ENCODE measurements at regions not wholly inside any gene's neighbourhood (a gene's known extent, or its start where the extent isn't known, plus 50 kb on each side); places are given as distances from the start of the nearest gene placed in this dataset.

GRCh38 chr7:131010717-131011431 lies 276.9 kb upstream of the KLF14 start:
- Mint-ChIP-seq H3K4me1 (ENCODE audit: low read depth) (peaks cover 94% of the 10 kb centered on the region), H3K27ac (peak overlapping the region; percentile 76), H3K4me3 (peak overlapping the region; percentile 81), H3K36me3 (ENCODE audit: low read depth) (peaks cover 43% of the 10 kb centered on the region), H3K27me3 (no peaks in the 10 kb centered on the region), H3K9me3 (no peaks in the 10 kb centered on the region)
- TF ChIP-seq CTCF (IDR thresholded peaks at IDR 0.05), result no peak
- intact Hi-C loops (cut with DNase I, micrococcal nuclease), result no loop called here
- peak overlapping the region; percentile 10 to 30 for H3K27ac ChIP-seq (ENCODE audit: low read depth in 1 of 2, low read length in 2 of 2)
- POLR2A ChIA-PET, result interaction anchor here (2.1 kb wide), 1 partner anchor 29 kb away, joined by 9 read pairs; no protein-coding TSS in a partner anchor
- ATAC-seq (ENCODE audit: poor library complexity), result peak; percentile 14
- H3K4me1 ChIP-seq (ENCODE audit: insufficient read depth, low read length), result peaks cover 74% of the 10 kb centered on the region
- no peak overlapping the region for H3K4me3 ChIP-seq (ENCODE audit: low read length)
- DNase-seq, result peak in 3 of 14 experiments; percentile 58 to 68 (median 59)
- CTCF ChIA-PET, result interaction anchor here (0.8 kb wide), 1 partner anchor 22 kb away, joined by 3 read pairs; no protein-coding TSS in a partner anchor
- H3K27me3 ChIP-seq (ENCODE audit: control insufficient read depth in 1 of 2, insufficient read depth in 2 of 2, low read length in 2 of 2), result no peaks in the 10 kb centered on the region
- H3K9me3 ChIP-seq (ENCODE audit: control insufficient read depth in 1 of 2, insufficient read depth in 1 of 2, low read length in 2 of 2), result no peaks in the 10 kb centered on the region
- peaks cover 18% of the 10 kb centered on the region for H3K36me3 ChIP-seq (ENCODE audit: insufficient read depth, low read length)

GRCh38 chr7:131011432-131011742 lies 277.4 kb upstream of the KLF14 start:
- peak overlapping the region; percentile 81 for H3K4me3 Mint-ChIP-seq
- H3K27me3 ChIP-seq (ENCODE audit: control insufficient read depth in 1 of 2, insufficient read depth in 2 of 2, low read length in 2 of 2), result no peaks in the 10 kb centered on the region
- H3K4me3 ChIP-seq (ENCODE audit: low read length), result no peak overlapping the region
- POLR2A ChIA-PET, result interaction anchor here (0.6 to 2.1 kb wide), 5 partner anchors 29 to 106 kb away, joined by 3 to 9 read pairs (median 4); no protein-coding TSS in a partner anchor
- no peaks in the 10 kb centered on the region for H3K9me3 Mint-ChIP-seq
- CTCF ChIA-PET, result interaction anchor here (0.6 to 0.8 kb wide), 3 partner anchors 23 to 164 kb away, joined by 3 to 4 read pairs (median 3); no protein-coding TSS in a partner anchor
- H3K36me3 Mint-ChIP-seq (ENCODE audit: low read depth), result peaks cover 44% of the 10 kb centered on the region
- peak overlapping the region; percentile 76 for H3K27ac Mint-ChIP-seq
- no peaks in the 10 kb centered on the region for H3K27me3 Mint-ChIP-seq
- TF ChIP-seq CTCF (IDR thresholded peaks at IDR 0.05), result no peak
- H3K27ac ChIP-seq (ENCODE audit: low read depth in 1 of 2, low read length in 2 of 2), result peak overlapping the region; percentile 10 to 30
- H3K4me1 ChIP-seq (ENCODE audit: insufficient read depth, low read length), result peaks cover 78% of the 10 kb centered on the region
- H3K36me3 ChIP-seq (ENCODE audit: insufficient read depth, low read length), result peaks cover 23% of the 10 kb centered on the region
- ATAC-seq (ENCODE audit: poor library complexity), result no peak
- intact Hi-C loops (cut with DNase I, micrococcal nuclease), result no loop called here
- H3K4me1 Mint-ChIP-seq (ENCODE audit: low read depth), result peaks cover 95% of the 10 kb centered on the region
- DNase-seq, result peak in 2 of 14 experiments; percentile 46 to 52
- no peaks in the 10 kb centered on the region for H3K9me3 ChIP-seq (ENCODE audit: control insufficient read depth in 1 of 2, insufficient read depth in 1 of 2, low read length in 2 of 2)

GRCh38 chr7:131011976-131012375 lies 278.0 kb upstream of the KLF14 start:
- DNase-seq (peak in 3 of 14 experiments; percentile 67 to 76 (median 75)), ATAC-seq (ENCODE audit: poor library complexity) (peak; percentile 10)
- no peak for TF ChIP-seq CTCF (IDR thresholded peaks at IDR 0.05)
- Mint-ChIP-seq H3K27me3 (no peaks in the 10 kb centered on the region), H3K36me3 (ENCODE audit: low read depth) (peaks cover 50% of the 10 kb centered on the region), H3K4me3 (peak overlapping the region; percentile 85), H3K4me1 (ENCODE audit: low read depth) (peaks cover 92% of the 10 kb centered on the region), H3K9me3 (no peaks in the 10 kb centered on the region), H3K27ac (peak overlapping the region; percentile 76)
- peak overlapping the region in 1 of 2 donors; percentile 37 for H3K27ac ChIP-seq (ENCODE audit: low read depth in 1 of 2, low read length in 2 of 2)
- H3K4me3 ChIP-seq (ENCODE audit: low read length), result no peak overlapping the region
- no peaks in the 10 kb centered on the region for H3K27me3 ChIP-seq (ENCODE audit: control insufficient read depth in 1 of 2, insufficient read depth in 2 of 2, low read length in 2 of 2)
- CTCF ChIA-PET, result interaction anchor here (0.6 to 1.7 kb wide), 5 partner anchors 23 to 164 kb away, joined by 3 to 4 read pairs (median 3); no protein-coding TSS in a partner anchor
- peaks cover 28% of the 10 kb centered on the region for H3K36me3 ChIP-seq (ENCODE audit: insufficient read depth, low read length)
- H3K9me3 ChIP-seq (ENCODE audit: control insufficient read depth in 1 of 2, insufficient read depth in 1 of 2, low read length in 2 of 2), result no peaks in the 10 kb centered on the region
- intact Hi-C loops (cut with DNase I, micrococcal nuclease), result no loop called here
- POLR2A ChIA-PET, result interaction anchor here (0.6 to 2.1 kb wide), 11 partner anchors 8 to 126 kb away, joined by 3 to 9 read pairs (median 4); no protein-coding TSS in a partner anchor
- H3K4me1 ChIP-seq (ENCODE audit: insufficient read depth, low read length), result peaks cover 78% of the 10 kb centered on the region
